ENCODE measurements at regions not wholly inside any gene's neighbourhood (a gene's known extent, or its start where the extent isn't known, plus 50 kb on each side); places are given as distances from the start of the nearest gene placed in this dataset.

DNA sequence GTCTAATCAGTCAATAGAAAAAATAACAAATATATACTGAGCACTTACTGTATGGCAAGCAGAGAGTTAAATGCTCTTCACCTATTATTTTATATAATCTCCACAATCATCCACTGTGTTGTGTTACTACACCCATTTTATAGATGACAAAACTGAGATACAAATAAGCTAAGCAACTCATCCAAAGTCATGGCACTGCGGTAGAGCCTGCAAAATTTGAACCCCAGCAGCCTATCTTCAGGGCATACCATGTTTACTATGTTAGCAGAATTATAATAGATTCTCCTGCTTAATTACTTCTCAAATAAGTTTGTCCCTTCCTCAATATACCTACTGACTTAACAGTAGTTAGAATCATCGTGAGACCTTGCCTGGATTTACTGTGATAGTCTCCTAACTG, 53.6 kb upstream of the PCED1B start:
- H3K9me1 ChIP-seq (replicated peaks; ENCODE audit: control insufficient read depth, extremely low read depth, insufficient read depth, low read length), result no peaks in the 10 kb centered on the region
- DNase-seq (ENCODE audit: low read depth, low spot score), result no peak
- ChIA-PET POLR2A (no interaction called here), CTCF (interaction anchor here (0.6 to 6.5 kb wide), 3 partner anchors 43 to 372 kb away, joined by 3 to 45 read pairs (median 5); no protein-coding TSS in a partner anchor)
- intact Hi-C loops (cut with micrococcal nuclease) (no loop called here), dilution Hi-C loops (cut with MboI; ENCODE audit: extremely low pct_ligation_motif_present, low sequenced_read_pairs) (no loop called here)
- no peaks in the 10 kb centered on the region for H3K36me3 ChIP-seq (ENCODE audit: control insufficient read depth in 2 of 2, extremely low read depth in 1 of 2, insufficient read depth in 2 of 2, low read length in 2 of 2)
- H3K27me3 ChIP-seq (ENCODE audit: control insufficient read depth in 2 of 2, insufficient read depth in 2 of 2, low read length in 2 of 2), result no peaks in the 10 kb centered on the region
- TF ChIP-seq POLR2AphosphoS5 (IDR thresholded peaks at IDR 0.05; ENCODE audit: insufficient read depth, low read depth, low read length) (no peak), EZH2 (IDR thresholded peaks at IDR 0.05; ENCODE audit: borderline replicate concordance, low read depth, low read length, severe bottlenecking) (no peak), POLR2A (IDR thresholded peaks at IDR 0.05; ENCODE audit: low read depth, low read length) (no peak), MYC (IDR thresholded peaks at IDR 0.05; ENCODE audit: low read depth, low read length) (no peak), JUN (IDR thresholded peaks at IDR 0.05; ENCODE audit: borderline replicate concordance, insufficient read depth, insufficient read length, low read depth) (no peak), FOS (IDR thresholded peaks at IDR 0.05; ENCODE audit: borderline replicate concordance, insufficient read depth, low read length) (no peak), GATA2 (IDR thresholded peaks at IDR 0.05; ENCODE audit: insufficient read depth, insufficient read length, low read depth, low read length) (no peak)
- TF ChIP-seq, protein P1, sequence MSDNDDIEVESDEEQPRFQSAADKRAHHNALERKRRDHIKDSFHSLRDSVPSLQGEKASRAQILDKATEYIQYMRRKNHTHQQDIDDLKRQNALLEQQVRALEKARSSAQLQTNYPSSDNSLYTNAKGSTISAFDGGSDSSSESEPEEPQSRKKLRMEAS (IDR thresholded peaks at IDR 0.05; ENCODE audit: insufficient read depth, insufficient read length), result no peak
- TF ChIP-seq, protein P2, sequence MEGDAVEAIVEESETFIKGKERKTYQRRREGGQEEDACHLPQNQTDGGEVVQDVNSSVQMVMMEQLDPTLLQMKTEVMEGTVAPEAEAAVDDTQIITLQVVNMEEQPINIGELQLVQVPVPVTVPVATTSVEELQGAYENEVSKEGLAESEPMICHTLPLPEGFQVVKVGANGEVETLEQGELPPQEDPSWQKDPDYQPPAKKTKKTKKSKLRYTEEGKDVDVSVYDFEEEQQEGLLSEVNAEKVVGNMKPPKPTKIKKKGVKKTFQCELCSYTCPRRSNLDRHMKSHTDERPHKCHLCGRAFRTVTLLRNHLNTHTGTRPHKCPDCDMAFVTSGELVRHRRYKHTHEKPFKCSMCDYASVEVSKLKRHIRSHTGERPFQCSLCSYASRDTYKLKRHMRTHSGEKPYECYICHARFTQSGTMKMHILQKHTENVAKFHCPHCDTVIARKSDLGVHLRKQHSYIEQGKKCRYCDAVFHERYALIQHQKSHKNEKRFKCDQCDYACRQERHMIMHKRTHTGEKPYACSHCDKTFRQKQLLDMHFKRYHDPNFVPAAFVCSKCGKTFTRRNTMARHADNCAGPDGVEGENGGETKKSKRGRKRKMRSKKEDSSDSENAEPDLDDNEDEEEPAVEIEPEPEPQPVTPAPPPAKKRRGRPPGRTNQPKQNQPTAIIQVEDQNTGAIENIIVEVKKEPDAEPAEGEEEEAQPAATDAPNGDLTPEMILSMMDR (IDR thresholded peaks at IDR 0.05; ENCODE audit: extremely low read depth in 1 of 2, insufficient read depth in 1 of 2, low read depth in 1 of 2, low read length in 2 of 2), result no peak
- H3K4me2 ChIP-seq (ENCODE audit: insufficient read depth, low read length), result no peak overlapping the region
- H3K9ac ChIP-seq (replicated peaks; ENCODE audit: extremely low read depth, insufficient read depth, low read length), result no peak overlapping the region
- H3K4me3 ChIP-seq (replicated peaks in 1 of 3; ENCODE audit: insufficient read depth in 1 of 3, low read depth in 1 of 3, low read length in 3 of 3), result no peak overlapping the region
- BruUV-seq (replicated peaks), result no TSS peak
- no peaks in the 10 kb centered on the region for H3K79me2 ChIP-seq (ENCODE audit: control insufficient read depth, insufficient read depth, low read length)
- no peaks in the 10 kb centered on the region for H3K9me3 ChIP-seq (replicated peaks; ENCODE audit: control insufficient read depth, insufficient read depth, low read length)
- no peak overlapping the region for H2AFZ ChIP-seq (ENCODE audit: low read depth, low read length)
- H3K27ac ChIP-seq (ENCODE audit: insufficient read depth, low read depth, low read length), result no peak overlapping the region
- H3K4me1 ChIP-seq (ENCODE audit: control insufficient read depth, extremely low read depth, insufficient read depth, low read length), result peaks cover 20% of the 10 kb centered on the region
- no peak for FAIRE-seq
- no peaks in the 10 kb centered on the region for H4K20me1 ChIP-seq (replicated peaks; ENCODE audit: control insufficient read depth, extremely low read depth, insufficient read depth, low read length)

Data from endothelial cell of umbilical vein (primary cell).